ENCODE measurements at regions not wholly inside any gene's neighbourhood (a gene's known extent, or its start where the extent isn't known, plus 50 kb on each side); places are given as distances from the start of the nearest gene placed in this dataset.
"Not testable (repeated sequence)": the region's sequence is repeated elsewhere in the genome, so short reads cannot be mapped to it uniquely, and the experiment has no call there.

GRCh38 chr3:89628856-89629670 is 521.6 kb downstream of the EPHA3 start:
- no peak for DNase-seq

GRCh38 chr3:89635137-89635536 is 527.7 kb downstream of the EPHA3 start:
- no peak for DNase-seq

- no peak for DNase-seq
Measured at GRCh38 chr3:89644716-89645115, 537.3 kb downstream of the EPHA3 start.

DNA sequence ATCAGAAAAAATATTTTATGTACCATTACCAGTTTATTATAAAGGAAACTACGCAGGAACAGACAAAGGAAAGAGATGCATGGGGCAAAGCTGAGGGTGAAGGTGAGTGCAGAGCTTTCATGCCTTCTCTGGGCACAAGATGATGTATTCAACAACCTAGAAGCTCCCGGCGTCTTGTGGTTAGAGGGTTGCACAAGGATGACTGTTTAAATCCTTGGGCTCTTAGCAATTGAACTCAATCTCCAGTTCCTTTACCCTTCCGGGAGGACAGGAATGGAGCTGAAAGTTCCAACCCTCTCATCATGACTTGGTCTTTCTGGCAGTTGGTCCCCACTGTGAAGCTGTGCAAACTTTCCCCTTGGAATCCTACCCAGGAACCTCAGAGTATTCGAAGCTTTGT is 542.0 kb downstream of the EPHA3 start:
- no peak for DNase-seq

DNA sequence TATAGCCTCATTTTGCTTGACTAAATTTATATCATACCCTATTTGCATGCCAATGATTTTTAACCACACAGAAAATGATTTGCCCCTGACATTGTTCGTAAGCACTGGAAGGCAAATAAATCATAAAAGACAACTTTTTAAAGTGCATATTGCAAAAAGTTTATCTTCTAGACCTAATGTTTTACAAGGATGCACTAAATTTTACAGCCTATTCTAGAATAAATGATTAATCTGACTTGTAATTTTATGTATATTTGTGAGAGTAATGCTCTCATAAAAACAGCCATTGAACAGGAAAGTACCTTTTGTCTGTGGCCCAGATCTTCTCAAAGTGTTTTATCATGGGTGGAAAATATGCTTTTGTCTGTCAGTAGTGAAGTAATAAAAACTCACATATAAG is 546.6 kb downstream of the EPHA3 start:
- no peak for DNase-seq

GRCh38 chr3:89656388-89656787 is 549.0 kb downstream of the EPHA3 start:
- no peak for DNase-seq

DNA sequence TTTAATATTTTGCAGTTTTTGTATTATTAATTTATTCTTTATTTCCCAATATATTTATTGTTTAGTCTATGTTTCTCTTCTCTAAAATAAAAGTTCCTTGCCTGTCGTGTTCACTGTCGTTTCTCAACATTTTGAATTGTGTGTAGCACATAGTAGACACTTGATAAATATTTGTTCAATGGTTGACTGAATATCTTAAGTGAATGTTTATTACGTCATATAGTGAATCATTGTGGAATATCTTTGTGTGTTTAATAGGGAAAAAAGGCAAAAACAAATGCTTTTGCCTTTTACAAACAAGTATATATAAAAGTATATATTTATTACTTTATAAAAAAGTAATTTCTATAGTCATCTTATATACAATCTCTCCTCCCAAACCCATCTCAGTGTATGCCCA is 572.3 kb downstream of the EPHA3 start:
- no peak for DNase-seq

DNA sequence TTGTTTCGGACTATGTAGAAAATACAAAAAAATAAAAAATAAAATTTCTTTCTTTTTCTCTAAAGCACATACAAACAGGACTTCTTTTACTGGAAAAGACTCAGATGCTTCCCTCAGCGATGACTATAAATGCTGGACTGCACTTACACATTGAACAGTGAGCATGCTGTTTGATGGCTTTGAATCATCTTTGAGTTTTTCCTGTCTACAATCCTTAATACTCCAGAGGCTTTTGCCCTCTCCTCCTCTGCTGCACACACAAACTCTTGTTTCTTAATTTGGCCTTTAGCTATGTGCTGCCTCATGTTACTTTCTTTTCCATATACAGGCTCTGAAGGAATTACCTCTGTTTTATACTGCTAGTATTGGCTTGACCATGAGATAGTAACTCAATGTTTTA is 575.1 kb downstream of the EPHA3 start:
- no peak for DNase-seq

DNA sequence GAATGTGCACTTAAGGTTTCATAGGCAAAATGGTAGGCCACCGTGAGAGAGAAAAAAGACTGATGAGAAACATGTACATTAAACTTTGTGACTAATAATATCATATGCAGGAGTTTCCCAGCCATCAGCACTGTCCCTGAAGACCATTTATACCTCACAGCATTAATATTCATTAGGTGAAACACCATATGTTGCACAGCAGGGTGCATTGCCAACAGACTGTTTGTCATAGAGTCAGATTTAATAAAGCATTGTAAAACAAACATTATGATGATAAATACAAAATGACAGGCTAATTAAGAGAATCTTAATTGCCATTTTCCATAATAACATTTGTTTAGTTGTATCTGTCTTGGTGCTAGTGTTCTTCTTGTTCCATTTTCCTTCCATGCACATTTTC is 578.3 kb downstream of the EPHA3 start:
- no peak for DNase-seq

GRCh38 chr3:89690646-89691045 is 583.2 kb downstream of the EPHA3 start:
- no peak for DNase-seq

DNA sequence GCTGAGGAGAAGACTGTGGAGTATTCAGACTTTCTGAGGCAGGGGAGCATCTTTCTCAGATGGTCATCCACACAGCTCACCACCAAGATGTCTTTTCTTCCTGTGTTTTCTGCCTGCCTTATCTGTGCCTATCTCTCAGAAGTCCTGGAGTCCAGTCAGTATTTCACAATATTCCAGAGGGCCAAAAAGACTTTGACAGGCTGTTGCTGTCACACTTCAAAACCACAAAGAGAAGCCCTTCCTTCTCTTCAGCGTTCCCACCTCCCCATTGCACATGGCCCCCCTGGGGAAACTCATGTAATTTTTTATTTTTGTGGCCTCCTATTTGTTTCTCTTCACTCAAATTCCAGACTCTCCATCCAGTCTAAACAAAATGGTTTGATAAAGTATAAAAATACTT is 585.2 kb downstream of the EPHA3 start:
- DNase-seq, result no peak

- no peak for DNase-seq
Measured at GRCh38 chr3:89697321-89697916, 590.0 kb downstream of the EPHA3 start.

DNA sequence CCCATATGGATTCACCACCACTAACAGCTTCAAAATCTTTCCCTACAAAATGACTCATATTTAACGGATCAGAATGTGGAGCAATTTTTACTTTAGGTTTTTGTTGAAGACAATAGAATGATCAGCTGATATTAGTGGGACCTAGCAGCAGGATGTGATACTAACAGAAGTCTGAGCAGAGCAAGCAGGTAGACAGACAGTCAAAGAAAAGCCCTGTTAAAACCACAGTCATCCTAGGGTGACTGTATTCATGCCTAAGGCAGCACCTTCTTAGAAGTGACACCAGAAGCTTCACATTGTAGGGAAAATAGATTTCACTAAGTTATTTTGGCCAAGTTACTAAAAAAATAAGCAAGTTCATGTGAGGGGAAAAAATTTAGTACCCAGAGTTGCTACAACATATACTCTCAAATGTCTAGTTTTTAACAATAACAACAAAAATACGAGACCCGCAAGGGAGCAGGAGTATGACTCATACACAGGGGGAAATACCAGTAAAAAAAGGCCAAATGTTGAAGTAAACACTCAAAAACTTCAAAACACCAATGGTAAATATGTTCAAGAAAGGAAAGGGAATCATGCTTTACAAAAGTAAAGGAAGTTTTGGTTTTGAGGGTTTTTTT is 590.9 kb downstream of the EPHA3 start:
- DNase-seq, result no peak

GRCh38 chr3:89699229-89699628 is 591.8 kb downstream of the EPHA3 start:
- no peak for DNase-seq

DNA sequence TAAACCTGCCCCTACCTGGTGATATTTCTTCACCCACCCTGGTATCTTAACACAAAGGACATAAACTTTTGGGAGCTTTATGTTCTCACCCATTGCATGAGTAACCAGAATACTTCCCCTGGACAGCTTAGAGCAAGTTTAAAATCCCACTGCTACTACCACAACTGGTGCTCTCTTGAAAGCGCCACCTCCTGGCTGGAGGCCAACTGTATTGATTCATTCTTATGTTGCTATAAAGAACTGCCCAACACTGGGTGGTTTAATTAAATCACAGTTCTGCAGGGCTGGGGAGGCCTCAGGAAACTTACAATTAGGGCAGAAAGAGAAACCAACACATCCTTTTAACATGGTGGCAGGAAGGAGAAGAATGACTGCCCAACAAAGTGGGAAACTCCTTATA is 592.4 kb downstream of the EPHA3 start:
- DNase-seq, result no peak

GRCh38 chr3:89702404-89702803 is 595.0 kb downstream of the EPHA3 start:
- no peak for DNase-seq

DNA sequence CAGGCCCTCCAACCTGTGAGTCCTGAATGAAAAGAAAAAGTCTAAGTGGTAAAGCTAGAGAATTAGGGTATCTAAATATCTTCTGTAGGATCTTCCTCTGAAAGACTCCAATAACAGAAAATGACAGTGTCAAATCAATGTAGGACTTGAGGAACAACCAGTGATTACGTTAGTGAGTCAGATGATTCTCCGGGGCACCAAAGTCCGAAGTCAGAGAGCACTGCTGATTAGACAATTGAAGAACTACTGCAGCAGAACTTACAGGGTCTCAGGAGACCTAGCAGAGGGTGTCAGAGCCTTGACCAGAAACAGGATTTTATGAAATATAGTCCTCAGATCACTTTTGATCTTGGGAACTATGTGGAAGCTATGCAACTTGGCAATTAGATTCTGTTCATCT is 605.8 kb downstream of the EPHA3 start:
- DNase-seq, result no peak

DNA sequence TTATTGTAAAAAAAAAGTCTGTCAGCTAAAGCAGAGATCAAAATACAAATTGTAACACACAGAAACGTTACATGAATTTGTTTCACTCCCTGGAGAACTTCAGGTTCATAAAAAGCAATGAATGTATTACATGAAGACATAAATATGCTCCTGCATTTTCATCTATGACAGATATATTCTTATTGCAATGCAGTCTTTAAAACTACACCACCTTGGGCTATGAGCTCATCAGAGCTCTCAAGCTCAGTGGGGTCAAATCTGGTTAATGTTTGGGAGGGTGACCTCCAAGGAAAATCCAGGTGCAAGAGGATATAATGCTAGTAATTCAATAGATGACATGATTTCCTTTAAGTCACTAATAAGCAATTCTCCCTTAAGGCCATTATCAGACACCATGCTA is 606.8 kb downstream of the EPHA3 start:
- no peak for DNase-seq

GRCh38 chr3:89740080-89740880 is 632.9 kb downstream of the EPHA3 start:
- DNase-seq, result no peak

DNA sequence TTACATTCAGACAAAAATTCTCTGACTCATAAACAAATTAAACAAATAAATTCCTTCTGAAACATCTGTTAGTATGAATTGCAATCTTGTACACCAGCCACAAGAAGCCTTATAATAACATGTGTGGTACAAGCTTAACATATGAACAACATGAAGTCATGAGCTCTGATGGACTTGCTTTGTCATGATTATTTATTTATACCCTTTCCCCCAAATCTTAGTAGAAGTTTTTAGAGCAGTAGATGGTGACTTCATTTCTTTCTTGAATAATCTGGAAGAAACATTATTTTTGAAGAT is 633.4 kb downstream of the EPHA3 start:
- no peak for DNase-seq

DNA sequence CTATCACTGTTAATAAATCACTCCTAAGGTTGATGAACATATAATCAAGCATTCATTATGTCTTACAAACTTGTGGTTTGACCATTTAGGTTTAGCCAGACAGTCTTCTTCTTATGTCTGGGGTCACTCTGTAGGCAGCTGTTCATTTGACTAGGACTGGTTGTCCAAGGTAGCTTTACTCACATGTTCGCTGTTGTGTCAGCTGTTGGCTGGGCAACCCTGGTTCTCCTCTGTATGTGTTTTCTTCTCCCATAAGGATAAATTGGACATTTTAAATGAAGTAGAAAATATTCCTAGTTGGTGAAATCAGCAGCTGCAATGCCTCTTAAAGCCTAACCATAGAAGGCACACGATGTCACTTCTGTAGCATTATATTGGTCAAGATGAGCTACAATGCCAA is 635.1 kb downstream of the EPHA3 start:
- no peak for DNase-seq

DNA sequence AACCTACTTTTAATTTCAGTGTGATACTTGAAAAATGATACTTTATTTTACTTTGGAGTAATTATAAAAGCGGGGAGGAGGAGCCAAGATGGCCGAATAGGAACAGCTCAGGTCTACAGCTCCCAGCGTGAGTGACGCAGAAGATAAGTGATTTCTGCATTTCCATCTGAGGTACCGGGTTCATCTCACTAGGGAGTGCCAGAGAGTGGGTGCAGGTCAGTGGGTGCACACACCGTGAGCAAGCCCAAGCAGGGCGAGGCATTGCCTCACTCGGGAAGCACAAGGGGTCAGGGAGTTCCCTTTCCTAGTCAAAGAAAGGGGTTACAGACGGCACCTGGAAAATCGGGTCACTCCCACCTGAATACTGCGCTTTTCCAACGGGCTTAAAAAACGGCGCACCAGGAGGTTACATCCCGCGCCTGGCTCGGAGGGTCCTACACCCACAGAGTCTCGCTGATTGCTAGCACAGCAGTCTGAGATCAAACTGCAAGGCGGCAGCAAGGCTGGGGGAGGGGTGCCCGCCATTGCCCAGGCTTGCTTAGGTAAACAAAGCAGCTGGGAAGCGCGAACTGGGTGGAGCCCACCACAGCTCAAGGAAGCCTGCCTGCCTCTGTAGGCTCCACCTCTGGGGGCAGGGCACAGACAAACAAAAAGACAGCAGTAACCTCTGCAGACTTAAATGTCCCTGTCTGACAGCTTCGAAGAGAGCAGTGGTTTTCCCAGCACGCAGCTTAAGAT is 640.3 kb downstream of the EPHA3 start:
- DNase-seq, result not testable (repeated sequence)

GRCh38 chr3:89762405-89762804 is 655.0 kb downstream of the EPHA3 start:
- DNase-seq, result no peak

All from GF-D8 (cell line).